GM12878 (cell line): ENCODE measurements at regions not wholly inside any gene's neighbourhood (a gene's known extent, or its start where the extent isn't known, plus 50 kb on each side); places are given as distances from the start of the nearest gene placed in this dataset.

Source experiments
- ATAC-seq: fragments of 200-7000 bp; cut with Tn5 transposase; 3 replicates; pipeline ENCODE4 v1.9.1; 2020; ENCODE audit warnings: mild to moderate bottlenecking, moderate library complexity
- BruUV-seq: library from RNA; stranded (reverse); fragments of 400-500 nt; replicated peaks from 2 replicates; lab custom pipeline; 2021; lab: Mats Ljungman, UMichigan
- CTCF ChIA-PET: fragments of 300-600 bp; sonication (Branson Sonifier 250); formaldehyde crosslinking; extraction: SDS; loops from one replicate; lab custom pipeline; 2021; ENCODE audit warnings: inconsistent platforms; lab: Yijun Ruan, JAX
- POLR2A ChIA-PET: fragments of 350-600 bp; formaldehyde crosslinking; extraction: SDS; loops from one replicate; lab custom pipeline; 2021; ENCODE audit warnings: inconsistent platforms; lab: Charles Lee
- RAD21 ChIA-PET: fragments of 300-600 bp; sonication (Branson Sonifier 250); formaldehyde crosslinking; loops from one replicate; lab custom pipeline; 2023; ENCODE audit warnings: antibody characterized with exemption; ENCODE audit not compliant: unreplicated experiment; lab: Charles Lee
- SMC1A ChIA-PET: fragments of 300-600 bp; sonication (Branson Sonifier 250); formaldehyde crosslinking; loops from one replicate; lab custom pipeline; 2023; ENCODE audit not compliant: unreplicated experiment, uncharacterized antibody; lab: Charles Lee
- DNase-seq: peaks from one replicate; pipeline ENCODE4 v3.0.0-alpha.2; 2011; ENCODE audit warnings: low read depth, low spot score
- FAIRE-seq: peaks from 3 replicates; lab custom pipeline; 2011; peaks lifted over from hg19 to GRCh38; lab: Jason Lieb, UNC
- H2AFZ ChIP-seq: 2 replicates; pipeline ENCODE4 v1.6.0; 2011; ENCODE audit warnings: low read depth, low read length, control low read depth; ENCODE audit not compliant: control insufficient read depth
- H3K27ac ChIP-seq: 2 replicates; pipeline ENCODE4 v1.5.1; 2011; ENCODE audit warnings: control low read depth; ENCODE audit not compliant: control insufficient read depth, insufficient read depth
- H3K27me3 ChIP-seq, 2 experiments: replicated peaks in 1 of 2; 2 replicates each; pipeline versions ENCODE4 v1.6.0 to v1.6.1; 2011; ENCODE audit warnings: low read length in 1 of 2; ENCODE audit not compliant: control insufficient read depth in 2 of 2, insufficient read depth in 2 of 2
- H3K36me3 ChIP-seq, 2 experiments: 2 replicates each; pipeline ENCODE4 v1.5.1; 2011; ENCODE audit warnings: low read length in 1 of 2; ENCODE audit not compliant: control insufficient read depth in 2 of 2, insufficient read depth in 2 of 2
- H3K4me1 ChIP-seq: 2 replicates; pipeline ENCODE4 v1.6.1; 2011; ENCODE audit warnings: mild to moderate bottlenecking, low read length, moderate library complexity, mixed read lengths; ENCODE audit not compliant: control insufficient read depth, insufficient read depth
- H3K4me2 ChIP-seq: 2 replicates; pipeline ENCODE4 v1.6.0; 2011; ENCODE audit warnings: control low read depth; ENCODE audit not compliant: control insufficient read depth, insufficient read depth
- H3K4me3 ChIP-seq: fragments of 200-600 bp; sonication (generic); 2 replicates; pipeline ENCODE4 v1.5.1; 2016
- H3K79me2 ChIP-seq: 2 replicates; pipeline ENCODE4 v1.6.0; 2011; ENCODE audit warnings: low read length; ENCODE audit not compliant: control insufficient read depth, insufficient read depth
- H3K9ac ChIP-seq: 2 replicates; pipeline ENCODE4 v1.8.0; 2011; ENCODE audit warnings: low read length, control low read depth, mixed read lengths; ENCODE audit not compliant: control insufficient read depth, insufficient read depth
- H3K9me3 ChIP-seq: replicated peaks from 3 replicates; pipeline ENCODE4 v1.5.1; 2011; ENCODE audit warnings: mild to moderate bottlenecking, low read length; ENCODE audit not compliant: control insufficient read depth, insufficient read depth
- H4K20me1 ChIP-seq: 2 replicates; pipeline ENCODE4 v1.6.0; 2011; ENCODE audit not compliant: control insufficient read depth, insufficient read depth
- CBX5 ChIP-seq: sonication (generic); IDR thresholded peaks from 2 replicates; pipeline ENCODE4 v1.6.1; 2016; ENCODE audit warnings: low read depth, moderate library complexity, mild to moderate bottlenecking, inconsistent platforms
- HDGF ChIP-seq: fragments of 450-650 bp; IDR thresholded peaks from 2 replicates; pipeline ENCODE4 v1.6.1; 2016; ENCODE audit warnings: antibody characterized with exemption
- KLF5 ChIP-seq: fragments of 450-650 bp; IDR thresholded peaks from 2 replicates; pipeline ENCODE4 v1.6.1; 2014; ENCODE audit warnings: mild to moderate bottlenecking; ENCODE audit not compliant: partially characterized antibody
- SUPT20H ChIP-seq: IDR thresholded peaks from 2 replicates; pipeline ENCODE4 v1.6.1; 2011; ENCODE audit warnings: low read depth, mild to moderate bottlenecking, low read length, moderate library complexity, borderline replicate concordance; ENCODE audit not compliant: control insufficient read depth
- in situ Hi-C: fragments of 300-500 bp; cut with MboI; formaldehyde crosslinking; loops from 9 replicates; pipeline ENCODE4 v1.14.3; 2018; ENCODE audit warnings: mixed read lengths
- intact Hi-C: fragments of 100-400 bp; cut with micrococcal nuclease; formaldehyde crosslinking; loops from one replicate; pipeline ENCODE4 v1.14.2; 2022; ENCODE audit not compliant: unreplicated experiment
- TF ChIP-seq, protein P1 (sequence below): fragments of 450-650 bp; IDR thresholded peaks from 2 replicates; pipeline ENCODE4 v1.6.1; 2017; ENCODE audit warnings: mild to moderate bottlenecking, moderate library complexity

DNA sequence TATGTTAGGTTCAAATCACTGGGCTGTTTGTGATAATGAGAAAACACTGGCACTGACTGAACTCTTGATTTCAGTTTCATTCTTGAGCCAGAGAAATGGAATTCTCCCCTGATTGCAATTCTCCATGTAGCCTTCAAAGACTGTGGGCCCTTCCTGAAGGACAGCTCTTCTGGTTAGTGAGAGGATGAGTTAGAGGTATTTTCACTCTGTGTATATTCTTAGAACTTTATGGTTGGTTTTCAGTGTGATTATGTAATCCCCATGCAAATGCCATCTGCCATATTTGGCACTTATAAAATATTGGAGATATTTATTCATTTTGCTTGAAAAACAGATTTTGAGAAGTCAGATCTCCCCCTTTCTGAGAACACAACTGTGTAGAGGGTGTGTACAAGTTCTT, 323.7 kb downstream of the SLC4A3 start:
- no peak overlapping the region for H2AFZ ChIP-seq
- no peaks in the 10 kb centered on the region for H3K4me1 ChIP-seq
- H3K9ac ChIP-seq: no peak overlapping the region
- DNase-seq (no peak), ATAC-seq (no peak), FAIRE-seq (no peak)
- no peak for TF ChIP-seq SUPT20H
- TF ChIP-seq, protein P1, sequence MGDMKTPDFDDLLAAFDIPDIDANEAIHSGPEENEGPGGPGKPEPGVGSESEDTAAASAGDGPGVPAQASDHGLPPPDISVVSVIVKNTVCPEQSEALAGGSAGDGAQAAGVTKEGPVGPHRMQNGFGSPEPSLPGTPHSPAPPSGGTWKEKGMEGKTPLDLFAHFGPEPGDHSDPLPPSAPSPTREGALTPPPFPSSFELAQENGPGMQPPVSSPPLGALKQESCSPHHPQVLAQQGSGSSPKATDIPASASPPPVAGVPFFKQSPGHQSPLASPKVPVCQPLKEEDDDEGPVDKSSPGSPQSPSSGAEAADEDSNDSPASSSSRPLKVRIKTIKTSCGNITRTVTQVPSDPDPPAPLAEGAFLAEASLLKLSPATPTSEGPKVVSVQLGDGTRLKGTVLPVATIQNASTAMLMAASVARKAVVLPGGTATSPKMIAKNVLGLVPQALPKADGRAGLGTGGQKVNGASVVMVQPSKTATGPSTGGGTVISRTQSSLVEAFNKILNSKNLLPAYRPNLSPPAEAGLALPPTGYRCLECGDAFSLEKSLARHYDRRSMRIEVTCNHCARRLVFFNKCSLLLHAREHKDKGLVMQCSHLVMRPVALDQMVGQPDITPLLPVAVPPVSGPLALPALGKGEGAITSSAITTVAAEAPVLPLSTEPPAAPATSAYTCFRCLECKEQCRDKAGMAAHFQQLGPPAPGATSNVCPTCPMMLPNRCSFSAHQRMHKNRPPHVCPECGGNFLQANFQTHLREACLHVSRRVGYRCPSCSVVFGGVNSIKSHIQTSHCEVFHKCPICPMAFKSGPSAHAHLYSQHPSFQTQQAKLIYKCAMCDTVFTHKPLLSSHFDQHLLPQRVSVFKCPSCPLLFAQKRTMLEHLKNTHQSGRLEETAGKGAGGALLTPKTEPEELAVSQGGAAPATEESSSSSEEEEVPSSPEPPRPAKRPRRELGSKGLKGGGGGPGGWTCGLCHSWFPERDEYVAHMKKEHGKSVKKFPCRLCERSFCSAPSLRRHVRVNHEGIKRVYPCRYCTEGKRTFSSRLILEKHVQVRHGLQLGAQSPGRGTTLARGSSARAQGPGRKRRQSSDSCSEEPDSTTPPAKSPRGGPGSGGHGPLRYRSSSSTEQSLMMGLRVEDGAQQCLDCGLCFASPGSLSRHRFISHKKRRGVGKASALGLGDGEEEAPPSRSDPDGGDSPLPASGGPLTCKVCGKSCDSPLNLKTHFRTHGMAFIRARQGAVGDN: no peak
- TF ChIP-seq HDGF: no peak
- TF ChIP-seq CBX5: no peak
- TF ChIP-seq KLF5: no peak
- no peaks in the 10 kb centered on the region for H3K9me3 ChIP-seq
- no peak overlapping the region for H3K4me3 ChIP-seq
- SMC1A ChIA-PET: no interaction called here
- no peaks in the 10 kb centered on the region for H3K27me3 ChIP-seq
- H3K36me3 ChIP-seq: no peaks in the 10 kb centered on the region
- no peaks in the 10 kb centered on the region for H4K20me1 ChIP-seq
- no peaks in the 10 kb centered on the region for H3K79me2 ChIP-seq
- RAD21 ChIA-PET: no interaction called here
- POLR2A ChIA-PET: no interaction called here
- H3K27ac ChIP-seq: no peak overlapping the region
- no peak overlapping the region for H3K4me2 ChIP-seq
- intact Hi-C loops (no loop called here), in situ Hi-C loops (no loop called here)
- no TSS peak for BruUV-seq
- CTCF ChIA-PET: no interaction called here
